Ovary (tissue), 3 donors: ENCODE measurements at regions not wholly inside any gene's neighbourhood (a gene's known extent, or its start where the extent isn't known, plus 50 kb on each side); places are given as distances from the start of the nearest gene placed in this dataset.

Experiments used
- POLR2A ChIP-seq: fragments of 450-650 bp; IDR thresholded peaks from one replicate; pipeline ENCODE4 v1.6.1; 2017; ENCODE audit warnings: antibody characterized with exemption, mild to moderate bottlenecking, moderate library complexity
- TF ChIP-seq, protein P1 (sequence below), 3 donors: fragments of 450-650 bp in 2 of 3; fragments of 200-600 bp in 1 of 3; IDR thresholded peaks; one replicate each; pipeline versions ENCODE4 v1.5.1 to v1.8.0; 2016 to 2022; ENCODE audit warnings: antibody characterized with exemption in 3 of 3, mild to moderate bottlenecking in 1 of 3
- donor health status: DM: no; HTN: no; CAD: no.

DNA sequence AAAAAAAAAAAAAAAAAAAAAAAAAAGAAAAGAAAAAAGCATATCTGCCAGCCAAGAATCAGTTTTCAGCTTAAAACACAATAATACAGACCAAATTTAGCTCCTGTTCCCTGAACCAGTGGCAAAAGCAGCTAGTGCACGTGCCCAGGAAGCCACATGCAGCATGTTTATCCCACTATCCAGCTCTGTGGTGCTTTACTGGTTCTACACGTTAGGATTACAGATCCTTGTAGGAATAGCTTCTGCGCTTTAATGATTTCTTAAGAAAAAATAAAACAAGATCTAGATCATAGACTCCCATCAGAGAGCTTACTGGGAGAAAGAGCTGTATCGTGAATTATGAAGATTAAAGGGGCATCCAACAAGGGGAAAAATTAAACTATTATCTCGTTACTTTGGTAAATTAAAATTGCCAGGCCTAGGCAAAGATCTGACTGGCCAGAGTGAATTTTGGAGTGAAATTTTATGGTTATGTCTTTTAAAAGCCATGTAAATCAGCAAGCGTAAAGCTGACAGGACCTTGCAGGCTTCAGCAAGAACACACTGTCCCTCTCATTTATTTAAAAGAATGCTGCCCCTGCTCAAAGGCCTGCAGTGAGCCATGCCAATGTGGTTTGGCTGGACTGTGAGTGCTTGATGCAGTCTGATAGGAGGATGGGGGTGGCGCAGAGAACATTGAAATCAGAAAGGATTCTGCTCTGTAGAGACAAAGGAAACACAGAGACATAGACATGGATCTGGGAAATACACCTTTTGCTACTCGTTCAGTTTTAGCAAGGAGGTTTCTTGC, 177.3 kb upstream of the PHYHIPL start:
- TF ChIP-seq, protein P1, sequence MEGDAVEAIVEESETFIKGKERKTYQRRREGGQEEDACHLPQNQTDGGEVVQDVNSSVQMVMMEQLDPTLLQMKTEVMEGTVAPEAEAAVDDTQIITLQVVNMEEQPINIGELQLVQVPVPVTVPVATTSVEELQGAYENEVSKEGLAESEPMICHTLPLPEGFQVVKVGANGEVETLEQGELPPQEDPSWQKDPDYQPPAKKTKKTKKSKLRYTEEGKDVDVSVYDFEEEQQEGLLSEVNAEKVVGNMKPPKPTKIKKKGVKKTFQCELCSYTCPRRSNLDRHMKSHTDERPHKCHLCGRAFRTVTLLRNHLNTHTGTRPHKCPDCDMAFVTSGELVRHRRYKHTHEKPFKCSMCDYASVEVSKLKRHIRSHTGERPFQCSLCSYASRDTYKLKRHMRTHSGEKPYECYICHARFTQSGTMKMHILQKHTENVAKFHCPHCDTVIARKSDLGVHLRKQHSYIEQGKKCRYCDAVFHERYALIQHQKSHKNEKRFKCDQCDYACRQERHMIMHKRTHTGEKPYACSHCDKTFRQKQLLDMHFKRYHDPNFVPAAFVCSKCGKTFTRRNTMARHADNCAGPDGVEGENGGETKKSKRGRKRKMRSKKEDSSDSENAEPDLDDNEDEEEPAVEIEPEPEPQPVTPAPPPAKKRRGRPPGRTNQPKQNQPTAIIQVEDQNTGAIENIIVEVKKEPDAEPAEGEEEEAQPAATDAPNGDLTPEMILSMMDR (IDR thresholded peaks at IDR 0.05): no peak
- TF ChIP-seq POLR2A: no peak
